HEK293 (cell line): ENCODE measurements at regions not wholly inside any gene's neighbourhood (a gene's known extent, or its start where the extent isn't known, plus 50 kb on each side); places are given as distances from the start of the nearest gene placed in this dataset.

ENCODE experiments used
- CTCF ChIA-PET: fragments of 350-600 bp; formaldehyde crosslinking; extraction: SDS; loops from one replicate; lab custom pipeline; 2021; ENCODE audit warnings: antibody characterized with exemption; lab: Yijun Ruan, JAX
- POLR2A ChIA-PET: fragments of 300-600 bp; formaldehyde crosslinking; extraction: SDS; loops from one replicate; lab custom pipeline; 2020; ENCODE audit warnings: antibody characterized with exemption, inconsistent platforms; lab: Yijun Ruan, JAX
- H3K27ac ChIP-seq: fragments of 200-500 bp; sonication (Bioruptor generic); 2 replicates; pipeline ENCODE4 v1.5.1; 2014; ENCODE audit warnings: low read depth, low read length, control low read depth, inconsistent platforms; ENCODE audit errors: extremely low read depth
- H3K36me3 ChIP-seq, 2 experiments: fragments of 200-500 bp in 1 of 2; sonication (Bioruptor generic) in 1 of 2; 1 replicate in 1 of 2; 2 replicates in 1 of 2; pipeline ENCODE4 v1.5.1; 2014 to 2017; ENCODE audit warnings: inconsistent platforms in 2 of 2, low read length in 2 of 2; ENCODE audit not compliant: control insufficient read depth in 2 of 2, insufficient read depth in 1 of 2
- H3K4me1 ChIP-seq: fragments of 200-500 bp; sonication (Bioruptor generic); 2 replicates; pipeline ENCODE4 v1.5.1; 2014; ENCODE audit warnings: mild to moderate bottlenecking, low read length, inconsistent platforms; ENCODE audit not compliant: control insufficient read depth, insufficient read depth
- H3K4me3 ChIP-seq: 2 replicates; pipeline ENCODE4 v1.5.1; 2011; ENCODE audit warnings: low read depth, mild to moderate bottlenecking, control low read depth, low read length, moderate library complexity
- H3K9me3 ChIP-seq: fragments of 200-500 bp; sonication (Bioruptor generic); 2 replicates; pipeline ENCODE4 v1.5.1; 2014; ENCODE audit warnings: low read depth, low read length, inconsistent platforms; ENCODE audit not compliant: control insufficient read depth, insufficient read depth
- IKZF3 ChIP-seq: fragments of 450-650 bp; IDR thresholded peaks from 2 replicates; pipeline ENCODE4 v1.5.0; 2018; ENCODE audit warnings: missing biosample characterization, mild to moderate bottlenecking, missing genetic modification characterization, moderate library complexity
- KLF16 ChIP-seq: fragments of 450-650 bp; formaldehyde crosslinking; IDR thresholded peaks from 2 replicates; pipeline ENCODE4 v1.5.1; 2017; ENCODE audit warnings: missing biosample characterization, missing genetic modification characterization
- SP2 ChIP-seq: fragments of 450-650 bp; formaldehyde crosslinking; IDR thresholded peaks from 2 replicates; pipeline ENCODE4 v1.5.1; 2016; ENCODE audit warnings: missing biosample characterization, missing genetic modification characterization
- YY2 ChIP-seq: fragments of 450-650 bp; formaldehyde crosslinking; IDR thresholded peaks from 2 replicates; pipeline ENCODE4 v1.5.1; 2016; ENCODE audit warnings: missing biosample characterization, missing genetic modification characterization
- ZBTB21 ChIP-seq: fragments of 450-650 bp; formaldehyde crosslinking; IDR thresholded peaks from 2 replicates; pipeline ENCODE4 v1.5.1; 2017; ENCODE audit warnings: missing biosample characterization, missing genetic modification characterization
- ZBTB8A ChIP-seq: fragments of 450-650 bp; formaldehyde crosslinking; IDR thresholded peaks from 2 replicates; pipeline ENCODE4 v1.5.1; 2016; ENCODE audit warnings: missing biosample characterization, missing genetic modification characterization
- ZNF121 ChIP-seq: fragments of 450-650 bp; formaldehyde crosslinking; IDR thresholded peaks from 2 replicates; pipeline ENCODE4 v1.5.1; 2016; ENCODE audit warnings: missing biosample characterization, missing genetic modification characterization
- ZNF133 ChIP-seq: fragments of 450-650 bp; formaldehyde crosslinking; IDR thresholded peaks from 2 replicates; pipeline ENCODE4 v1.5.1; 2016; ENCODE audit warnings: missing biosample characterization, missing genetic modification characterization
- ZNF175 ChIP-seq: fragments of 450-650 bp; formaldehyde crosslinking; IDR thresholded peaks from 2 replicates; pipeline ENCODE4 v1.5.1; 2016; ENCODE audit warnings: missing biosample characterization, missing genetic modification characterization
- ZNF223 ChIP-seq: fragments of 450-650 bp; formaldehyde crosslinking; IDR thresholded peaks from 2 replicates; pipeline ENCODE4 v1.5.1; 2016; ENCODE audit warnings: missing biosample characterization, missing genetic modification characterization
- ZNF324 ChIP-seq: fragments of 450-650 bp; formaldehyde crosslinking; IDR thresholded peaks from 2 replicates; pipeline ENCODE4 v1.5.1; 2016; ENCODE audit warnings: missing biosample characterization, missing genetic modification characterization
- ZNF394 ChIP-seq: fragments of 450-650 bp; formaldehyde crosslinking; IDR thresholded peaks from 2 replicates; pipeline ENCODE4 v1.5.1; 2016; ENCODE audit warnings: missing biosample characterization, missing genetic modification characterization, mild to moderate bottlenecking, moderate library complexity, borderline replicate concordance
- ZNF48 ChIP-seq: fragments of 450-650 bp; formaldehyde crosslinking; IDR thresholded peaks from 2 replicates; pipeline ENCODE4 v1.5.1; 2016; ENCODE audit warnings: missing biosample characterization, missing genetic modification characterization
- ZNF501 ChIP-seq: fragments of 450-650 bp; formaldehyde crosslinking; IDR thresholded peaks from 2 replicates; pipeline ENCODE4 v1.5.1; 2016; ENCODE audit warnings: missing biosample characterization, missing genetic modification characterization
- ZNF510 ChIP-seq: fragments of 450-650 bp; formaldehyde crosslinking; IDR thresholded peaks from 2 replicates; pipeline ENCODE4 v1.5.1; 2018; ENCODE audit warnings: mild to moderate bottlenecking, missing genetic modification characterization, missing biosample characterization; ENCODE audit not compliant: insufficient replicate concordance
- ZNF544 ChIP-seq: fragments of 450-650 bp; formaldehyde crosslinking; IDR thresholded peaks from 2 replicates; pipeline ENCODE4 v1.5.0; 2017; ENCODE audit warnings: missing biosample characterization, missing genetic modification characterization
- ZNF558 ChIP-seq: fragments of 450-650 bp; formaldehyde crosslinking; IDR thresholded peaks from 2 replicates; pipeline ENCODE4 v1.5.1; 2016; ENCODE audit warnings: missing biosample characterization, missing genetic modification characterization
- ZNF561 ChIP-seq: fragments of 450-650 bp; IDR thresholded peaks from 2 replicates; pipeline ENCODE4 v1.5.1; 2018; ENCODE audit warnings: missing biosample characterization, missing genetic modification characterization, borderline replicate concordance
- ZNF610 ChIP-seq: fragments of 450-650 bp; formaldehyde crosslinking; IDR thresholded peaks from 2 replicates; pipeline ENCODE4 v1.5.1; 2016; ENCODE audit warnings: missing biosample characterization, missing genetic modification characterization, borderline replicate concordance
- ZNF623 ChIP-seq: fragments of 450-650 bp; formaldehyde crosslinking; IDR thresholded peaks from 2 replicates; pipeline ENCODE4 v1.5.1; 2016; ENCODE audit warnings: missing biosample characterization, missing genetic modification characterization
- ZNF626 ChIP-seq: fragments of 450-650 bp; sonication (Bioruptor Pico); formaldehyde crosslinking; IDR thresholded peaks from 2 replicates; pipeline ENCODE4 v1.5.1; 2018; ENCODE audit warnings: missing biosample characterization, missing genetic modification characterization, inconsistent platforms
- ZNF654 ChIP-seq: fragments of 450-650 bp; formaldehyde crosslinking; IDR thresholded peaks from 2 replicates; pipeline ENCODE4 v1.5.1; 2016; ENCODE audit warnings: low read depth, missing biosample characterization, missing genetic modification characterization
- ZNF76 ChIP-seq: fragments of 450-650 bp; formaldehyde crosslinking; IDR thresholded peaks from 2 replicates; pipeline ENCODE4; 2016; ENCODE audit warnings: low read depth, missing biosample characterization, missing genetic modification characterization, borderline replicate concordance
- ZNF785 ChIP-seq: fragments of 450-650 bp; formaldehyde crosslinking; IDR thresholded peaks from 2 replicates; pipeline ENCODE4 v1.5.1; 2016; ENCODE audit warnings: missing biosample characterization, missing genetic modification characterization
- ZSCAN30 ChIP-seq: fragments of 450-650 bp; IDR thresholded peaks from 2 replicates; pipeline ENCODE4 v1.5.1; 2018; ENCODE audit warnings: missing biosample characterization, mild to moderate bottlenecking, missing genetic modification characterization, moderate library complexity
- TF ChIP-seq, protein P1 (sequence below): fragments of 450-650 bp; formaldehyde crosslinking; conservative IDR thresholded peaks from 2 replicates; pipeline ENCODE4 v1.5.1; 2016; ENCODE audit warnings: low read depth, missing biosample characterization, missing genetic modification characterization
- TF ChIP-seq, protein P2 (sequence below): fragments of 450-650 bp; formaldehyde crosslinking; IDR thresholded peaks from 2 replicates; pipeline ENCODE4 v1.5.1; 2017; ENCODE audit warnings: missing biosample characterization, missing genetic modification characterization
- TF ChIP-seq, protein P3 (sequence below): fragments of 450-650 bp; formaldehyde crosslinking; IDR thresholded peaks from 2 replicates; pipeline ENCODE4 v1.5.1; 2016; ENCODE audit warnings: missing biosample characterization, missing genetic modification characterization
- TF ChIP-seq, protein P4 (sequence below): fragments of 450-650 bp; formaldehyde crosslinking; IDR thresholded peaks from 2 replicates; pipeline ENCODE4 v1.5.1; 2017; ENCODE audit warnings: missing biosample characterization, missing genetic modification characterization

GRCh38 chr13:31460061-31460460 lies 260.3 kb downstream of the B3GLCT start:
- H3K4me1 ChIP-seq, result no peaks in the 10 kb centered on the region
- ChIA-PET POLR2A (no interaction called here), CTCF (no interaction called here)
- no peak overlapping the region for H3K27ac ChIP-seq
- H3K36me3 ChIP-seq, result no peaks in the 10 kb centered on the region
- no peaks in the 10 kb centered on the region for H3K9me3 ChIP-seq
- no peak overlapping the region for H3K4me3 ChIP-seq
- TF ChIP-seq ZNF133 (tag by site-specific recombination) (no peak), ZSCAN30 (tag by site-specific recombination) (no peak), ZNF561 (tag by site-specific recombination) (no peak), ZNF76 (tag by site-specific recombination) (no peak), ZNF544 (tag by site-specific recombination) (no peak)
- TF ChIP-seq, all 188 proteins: peak for 0

DNA sequence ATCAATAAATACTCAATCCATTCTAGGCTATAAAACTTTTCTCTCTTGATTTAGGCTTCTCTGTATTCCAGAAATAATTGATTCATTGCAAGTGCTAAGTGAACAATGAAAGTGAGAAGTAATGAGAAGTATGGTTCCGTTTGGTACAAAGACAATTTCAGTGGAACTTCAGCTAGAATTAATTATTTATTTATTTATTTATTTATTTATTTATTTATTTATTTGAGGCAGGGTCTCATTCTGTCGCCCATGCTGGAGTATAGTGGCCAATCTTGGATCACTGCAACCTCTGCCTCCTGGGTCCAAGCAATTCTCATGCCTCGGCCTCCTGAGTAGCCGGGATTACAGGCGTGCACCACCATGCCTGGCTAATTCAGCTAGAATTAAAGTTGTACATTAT lies 262.1 kb downstream of the B3GLCT start:
- H3K36me3 ChIP-seq, result no peaks in the 10 kb centered on the region
- ChIA-PET POLR2A (no interaction called here), CTCF (interaction anchor here (0.6 to 1.0 kb wide), 2 partner anchors 76 to 91 kb away, joined by 3 to 7 read pairs; no protein-coding TSS in a partner anchor)
- no peaks in the 10 kb centered on the region for H3K9me3 ChIP-seq
- H3K27ac ChIP-seq, result no peak overlapping the region
- H3K4me3 ChIP-seq, result no peak overlapping the region
- H3K4me1 ChIP-seq, result no peaks in the 10 kb centered on the region
- TF ChIP-seq ZNF654 (peak; percentile 22; the same call in 1 of the 2 replicates), ZNF48 (tag by site-specific recombination) (no peak), ZNF558 (tag by site-specific recombination) (peak; percentile 22; the same call in 1 of the 2 replicates), SP2 (tag by site-specific recombination) (no peak), ZBTB21 (tag by site-specific recombination) (no peak), ZNF610 (tag by site-specific recombination) (no peak), ZNF785 (tag by site-specific recombination) (no peak), ZNF623 (peak; percentile 52; the same call in 1 of the 2 replicates), ZBTB8A (peak; percentile 48; the same call in 1 of the 2 replicates), ZNF121 (tag by site-specific recombination) (no peak), ZNF501 (tag by site-specific recombination) (no peak), IKZF3 (tag by site-specific recombination) (no peak), ZNF510 (tag by site-specific recombination) (peak; percentile 53), ZNF175 (tag by site-specific recombination) (no peak), ZNF223 (tag by site-specific recombination) (no peak), KLF16 (tag by site-specific recombination) (no peak), ZNF394 (peak; percentile 80; the same call in 1 of the 2 replicates), ZNF626 (tag by site-specific recombination) (no peak), ZNF324 (tag by site-specific recombination) (no peak), YY2 (tag by site-specific recombination) (no peak)
- TF ChIP-seq, protein P1, sequence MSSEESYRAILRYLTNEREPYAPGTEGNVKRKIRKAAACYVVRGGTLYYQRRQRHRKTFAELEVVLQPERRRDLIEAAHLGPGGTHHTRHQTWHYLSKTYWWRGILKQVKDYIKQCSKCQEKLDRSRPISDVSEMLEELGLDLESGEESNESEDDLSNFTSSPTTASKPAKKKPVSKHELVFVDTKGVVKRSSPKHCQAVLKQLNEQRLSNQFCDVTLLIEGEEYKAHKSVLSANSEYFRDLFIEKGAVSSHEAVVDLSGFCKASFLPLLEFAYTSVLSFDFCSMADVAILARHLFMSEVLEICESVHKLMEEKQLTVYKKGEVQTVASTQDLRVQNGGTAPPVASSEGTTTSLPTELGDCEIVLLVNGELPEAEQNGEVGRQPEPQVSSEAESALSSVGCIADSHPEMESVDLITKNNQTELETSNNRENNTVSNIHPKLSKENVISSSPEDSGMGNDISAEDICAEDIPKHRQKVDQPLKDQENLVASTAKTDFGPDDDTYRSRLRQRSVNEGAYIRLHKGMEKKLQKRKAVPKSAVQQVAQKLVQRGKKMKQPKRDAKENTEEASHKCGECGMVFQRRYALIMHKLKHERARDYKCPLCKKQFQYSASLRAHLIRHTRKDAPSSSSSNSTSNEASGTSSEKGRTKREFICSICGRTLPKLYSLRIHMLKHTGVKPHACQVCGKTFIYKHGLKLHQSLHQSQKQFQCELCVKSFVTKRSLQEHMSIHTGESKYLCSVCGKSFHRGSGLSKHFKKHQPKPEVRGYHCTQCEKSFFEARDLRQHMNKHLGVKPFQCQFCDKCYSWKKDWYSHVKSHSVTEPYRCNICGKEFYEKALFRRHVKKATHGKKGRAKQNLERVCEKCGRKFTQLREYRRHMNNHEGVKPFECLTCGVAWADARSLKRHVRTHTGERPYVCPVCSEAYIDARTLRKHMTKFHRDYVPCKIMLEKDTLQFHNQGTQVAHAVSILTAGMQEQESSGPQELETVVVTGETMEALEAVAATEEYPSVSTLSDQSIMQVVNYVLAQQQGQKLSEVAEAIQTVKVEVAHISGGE (tag by site-specific recombination), result peak; percentile 65
- TF ChIP-seq, protein P2, sequence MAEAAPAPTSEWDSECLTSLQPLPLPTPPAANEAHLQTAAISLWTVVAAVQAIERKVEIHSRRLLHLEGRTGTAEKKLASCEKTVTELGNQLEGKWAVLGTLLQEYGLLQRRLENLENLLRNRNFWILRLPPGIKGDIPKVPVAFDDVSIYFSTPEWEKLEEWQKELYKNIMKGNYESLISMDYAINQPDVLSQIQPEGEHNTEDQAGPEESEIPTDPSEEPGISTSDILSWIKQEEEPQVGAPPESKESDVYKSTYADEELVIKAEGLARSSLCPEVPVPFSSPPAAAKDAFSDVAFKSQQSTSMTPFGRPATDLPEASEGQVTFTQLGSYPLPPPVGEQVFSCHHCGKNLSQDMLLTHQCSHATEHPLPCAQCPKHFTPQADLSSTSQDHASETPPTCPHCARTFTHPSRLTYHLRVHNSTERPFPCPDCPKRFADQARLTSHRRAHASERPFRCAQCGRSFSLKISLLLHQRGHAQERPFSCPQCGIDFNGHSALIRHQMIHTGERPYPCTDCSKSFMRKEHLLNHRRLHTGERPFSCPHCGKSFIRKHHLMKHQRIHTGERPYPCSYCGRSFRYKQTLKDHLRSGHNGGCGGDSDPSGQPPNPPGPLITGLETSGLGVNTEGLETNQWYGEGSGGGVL (tag by site-specific recombination), result no peak
- TF ChIP-seq, protein P3, sequence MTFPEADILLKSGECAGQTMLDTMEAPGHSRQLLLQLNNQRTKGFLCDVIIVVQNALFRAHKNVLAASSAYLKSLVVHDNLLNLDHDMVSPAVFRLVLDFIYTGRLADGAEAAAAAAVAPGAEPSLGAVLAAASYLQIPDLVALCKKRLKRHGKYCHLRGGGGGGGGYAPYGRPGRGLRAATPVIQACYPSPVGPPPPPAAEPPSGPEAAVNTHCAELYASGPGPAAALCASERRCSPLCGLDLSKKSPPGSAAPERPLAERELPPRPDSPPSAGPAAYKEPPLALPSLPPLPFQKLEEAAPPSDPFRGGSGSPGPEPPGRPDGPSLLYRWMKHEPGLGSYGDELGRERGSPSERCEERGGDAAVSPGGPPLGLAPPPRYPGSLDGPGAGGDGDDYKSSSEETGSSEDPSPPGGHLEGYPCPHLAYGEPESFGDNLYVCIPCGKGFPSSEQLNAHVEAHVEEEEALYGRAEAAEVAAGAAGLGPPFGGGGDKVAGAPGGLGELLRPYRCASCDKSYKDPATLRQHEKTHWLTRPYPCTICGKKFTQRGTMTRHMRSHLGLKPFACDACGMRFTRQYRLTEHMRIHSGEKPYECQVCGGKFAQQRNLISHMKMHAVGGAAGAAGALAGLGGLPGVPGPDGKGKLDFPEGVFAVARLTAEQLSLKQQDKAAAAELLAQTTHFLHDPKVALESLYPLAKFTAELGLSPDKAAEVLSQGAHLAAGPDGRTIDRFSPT, result no peak
- TF ChIP-seq, protein P4, sequence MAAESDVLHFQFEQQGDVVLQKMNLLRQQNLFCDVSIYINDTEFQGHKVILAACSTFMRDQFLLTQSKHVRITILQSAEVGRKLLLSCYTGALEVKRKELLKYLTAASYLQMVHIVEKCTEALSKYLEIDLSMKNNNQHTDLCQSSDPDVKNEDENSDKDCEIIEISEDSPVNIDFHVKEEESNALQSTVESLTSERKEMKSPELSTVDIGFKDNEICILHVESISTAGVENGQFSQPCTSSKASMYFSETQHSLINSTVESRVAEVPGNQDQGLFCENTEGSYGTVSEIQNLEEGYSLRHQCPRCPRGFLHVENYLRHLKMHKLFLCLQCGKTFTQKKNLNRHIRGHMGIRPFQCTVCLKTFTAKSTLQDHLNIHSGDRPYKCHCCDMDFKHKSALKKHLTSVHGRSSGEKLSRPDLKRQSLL, result no peak
